ENCODE measurements at regions not wholly inside any gene's neighbourhood (a gene's known extent, or its start where the extent isn't known, plus 50 kb on each side); places are given as distances from the start of the nearest gene placed in this dataset.
A peak's percentile ranks its signal among the peaks of the same experiment; 100 is the strongest.
"Not testable (repeated sequence)": the region's sequence is repeated elsewhere in the genome, so short reads cannot be mapped to it uniquely, and the experiment has no call there.

GRCh38 chr2:230601510-230601909 is 111.1 kb upstream of the CAB39 start:
- TF ChIP-seq EP300 (IDR thresholded peaks at IDR 0.05), result no peak
- TF ChIP-seq POLR2AphosphoS5 (IDR thresholded peaks at IDR 0.05), result no peak
- no peak for TF ChIP-seq POLR2A (IDR thresholded peaks at IDR 0.05)
- no peak for TF ChIP-seq CTCF (IDR thresholded peaks at IDR 0.05)
- Histone ChIP-seq H3K27ac (no peak overlapping the region), H3K36me3 (no peaks in the 10 kb centered on the region), H3K27me3 (peaks cover 0 to 4% (median 0%) of the 10 kb centered on the region in 3 donors), H3K4me1 (no peaks in the 10 kb centered on the region), H3K4me3 (no peak overlapping the region), H3K9me3 (no peaks in the 10 kb centered on the region)
- 77 to 88% (median 84%) methylated on average over 7 of the region's 7 CpGs for WGBS, 5 donors
- intact Hi-C loops (cut with DNase I; ENCODE audit: low total_unique reads), result no loop called here
- DNase-seq, result no peak

GRCh38 chr2:230602562-230603230 is 109.9 kb upstream of the CAB39 start:
- TF ChIP-seq POLR2A (IDR thresholded peaks at IDR 0.05) (no peak), CTCF (IDR thresholded peaks at IDR 0.05) (no peak), EP300 (IDR thresholded peaks at IDR 0.05) (no peak), POLR2AphosphoS5 (IDR thresholded peaks at IDR 0.05) (no peak)
- Histone ChIP-seq H3K27ac (peak overlapping the region in 1 of 5 donors; percentile 64), H3K4me3 (no peak overlapping the region)

GRCh38 chr2:230603317-230603716 is 109.3 kb upstream of the CAB39 start:
- H3K9me3 ChIP-seq; H3K27me3 ChIP-seq; DNase-seq; H3K4me3 ChIP-seq; intact Hi-C loops (cut with DNase I; ENCODE audit: low total_unique reads); H3K4me1 ChIP-seq; H3K36me3 ChIP-seq: not testable (repeated sequence)
- peak overlapping the region in 1 of 5 donors; percentile 64 for H3K27ac ChIP-seq

More at GRCh38 chr2:230602562-230603230, 109.9 kb upstream of the CAB39 start:
- intact Hi-C loops (cut with DNase I; ENCODE audit: low total_unique reads), result no loop called here
- Histone ChIP-seq H3K9me3 (no peaks in the 10 kb centered on the region), H3K4me1 (no peaks in the 10 kb centered on the region), H3K36me3 (no peaks in the 10 kb centered on the region), H3K27me3 (peaks cover 0 to 4% (median 0%) of the 10 kb centered on the region in 3 donors)
- DNase-seq, result peak in 1 of 2 donors; percentile 54
- 63 to 75% (median 66%) methylated on average over 6 to 7 of the region's 7 CpGs for WGBS, 5 donors

- H3K27me3 ChIP-seq; H3K36me3 ChIP-seq; H3K9me3 ChIP-seq; H3K4me3 ChIP-seq; H3K4me1 ChIP-seq; DNase-seq; intact Hi-C loops (cut with DNase I; ENCODE audit: low total_unique reads); H3K27ac ChIP-seq: not testable (repeated sequence)
- 50 to 84% (median 68%) methylated on average over 2 to 3 of the region's 3 CpGs; no CpG with 5 or more reads in 1 of the 5 donors for WGBS, 5 donors
These were observed 108.5 kb upstream of the CAB39 start for GRCh38 chr2:230604158-230604557.

- intact Hi-C loops (cut with DNase I; ENCODE audit: low total_unique reads), result loop anchor here (5.0 kb wide), 1 partner anchor 607 kb away; no protein-coding TSS in a partner anchor
- TF ChIP-seq POLR2A (IDR thresholded peaks at IDR 0.05), result no peak
- no peak for TF ChIP-seq POLR2AphosphoS5 (IDR thresholded peaks at IDR 0.05)
- TF ChIP-seq CTCF (IDR thresholded peaks at IDR 0.05), result no peak
- TF ChIP-seq EP300 (IDR thresholded peaks at IDR 0.05), result no peak
- H3K9me3 ChIP-seq, result no peaks in the 10 kb centered on the region
- no peak overlapping the region for H3K27ac ChIP-seq
- peaks cover 0 to 6% (median 3%) of the 10 kb centered on the region in 4 donors for H3K4me1 ChIP-seq
- DNase-seq, result no peak
- H3K36me3 ChIP-seq, result no peaks in the 10 kb centered on the region
- 92 to 95% (median 95%) methylated on average over 7 of the region's 7 CpGs for WGBS, 5 donors
- H3K4me3 ChIP-seq, result no peak overlapping the region
- no peaks in the 10 kb centered on the region for H3K27me3 ChIP-seq
These were observed 98.6 kb upstream of the CAB39 start for GRCh38 chr2:230614040-230614439.

Data from stomach (tissue), 8 donors.